Mucosa of gallbladder (tissue), 1 donor: ENCODE measurements at regions not wholly inside any gene's neighbourhood (a gene's known extent, or its start where the extent isn't known, plus 50 kb on each side); places are given as distances from the start of the nearest gene placed in this dataset.

Experiments used
- DNase-seq: peaks from one replicate; pipeline ENCODE4 v3.0.0-alpha.2; 2020; ENCODE audit warnings: low spot score
- donor health status: DM: no; HTN: no; CAD: no.

- no peak for DNase-seq
Observed at GRCh38 chr5:61263561-61264272, 68.3 kb upstream of the ZSWIM6 start.

GRCh38 chr5:61264273-61264661 is 67.8 kb upstream of the ZSWIM6 start:
- DNase-seq, result no peak

GRCh38 chr5:61267116-61267515 is 64.9 kb upstream of the ZSWIM6 start:
- no peak for DNase-seq

DNA sequence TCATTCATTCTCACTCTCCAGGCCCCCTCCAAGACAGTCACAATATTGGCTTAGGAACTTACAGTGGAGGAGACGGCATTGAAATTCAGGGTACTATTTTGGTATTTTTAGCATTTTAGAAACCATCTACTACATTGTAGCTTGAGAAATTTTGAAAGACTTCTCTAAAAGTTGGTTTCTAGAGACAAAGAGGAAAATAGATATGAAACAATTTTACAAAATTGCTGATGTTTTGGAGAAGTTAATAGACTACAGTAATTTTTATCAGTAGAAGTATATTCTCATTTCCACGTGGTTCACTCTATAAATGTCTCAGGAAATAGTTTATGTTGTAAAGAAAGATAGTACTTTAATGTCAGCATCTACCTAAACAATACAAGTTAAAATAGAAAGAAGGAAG is 63.2 kb upstream of the ZSWIM6 start:
- no peak for DNase-seq

DNA sequence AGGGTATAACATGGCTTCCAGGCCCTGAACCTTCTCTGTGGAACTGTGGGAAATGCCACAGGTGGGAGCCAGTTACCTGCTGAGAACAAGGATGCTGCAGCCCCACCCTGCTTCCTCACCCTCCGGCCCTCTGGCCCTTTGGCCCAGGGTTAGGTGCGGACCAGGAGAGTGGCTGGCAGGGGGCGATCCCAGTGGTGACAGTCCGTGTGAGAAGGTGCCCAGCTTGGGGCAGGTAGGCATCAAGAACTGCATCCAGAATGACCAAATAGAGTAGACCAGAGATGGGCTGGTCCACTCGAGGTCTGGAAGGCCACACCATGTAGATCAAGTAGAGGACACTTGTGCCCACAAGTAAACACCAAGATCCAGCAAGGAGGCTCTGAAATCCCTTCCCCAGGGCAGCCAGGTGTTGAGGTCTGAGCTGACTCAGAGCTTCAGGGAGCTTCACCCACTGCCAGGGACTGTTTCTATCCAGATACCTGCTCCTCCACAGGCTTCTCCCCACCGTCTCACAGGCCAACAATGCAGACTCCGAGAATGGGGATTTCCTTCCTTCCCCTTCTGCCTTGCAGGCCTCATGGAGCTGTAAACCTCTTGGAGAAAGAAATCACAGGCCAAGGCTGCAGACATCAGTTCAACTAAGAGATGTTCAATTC is 61.4 kb upstream of the ZSWIM6 start:
- DNase-seq, result no peak

GRCh38 chr5:61272688-61273087 is 59.4 kb upstream of the ZSWIM6 start:
- DNase-seq, result no peak

DNA sequence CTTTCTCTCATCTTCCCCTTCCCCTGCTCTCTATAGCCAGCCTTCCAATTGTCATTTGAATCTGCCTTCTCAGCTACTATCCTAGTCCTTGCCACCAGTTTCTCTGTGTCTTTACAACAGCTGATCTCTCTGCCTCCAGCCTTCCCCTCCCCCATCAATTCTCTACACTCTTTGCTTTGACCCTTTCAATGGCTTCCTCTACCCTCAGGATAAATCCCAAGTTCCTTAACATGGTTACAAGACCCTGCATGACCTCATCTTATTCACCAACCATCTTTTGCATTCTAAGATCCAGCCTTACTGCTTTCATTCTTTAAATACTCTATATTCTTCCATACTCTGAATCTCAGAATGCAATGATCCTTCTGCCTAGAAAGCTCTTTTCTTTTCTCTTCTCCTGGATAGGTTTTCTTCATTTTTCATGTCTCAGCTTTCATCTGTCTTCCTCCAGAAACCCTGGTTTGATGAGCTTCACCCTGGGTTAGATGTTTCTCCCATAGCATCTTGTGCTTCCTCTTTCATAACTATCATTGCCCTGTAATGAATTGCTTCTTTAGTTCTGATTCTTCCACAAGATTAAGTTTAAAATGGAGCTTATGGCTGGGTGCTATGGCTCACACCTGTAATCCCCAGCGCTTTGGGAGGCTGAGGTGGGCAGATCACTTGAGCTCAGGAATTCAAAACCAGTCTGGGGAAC is 58.6 kb upstream of the ZSWIM6 start:
- DNase-seq, result no peak

GRCh38 chr5:61274511-61274911 is 57.5 kb upstream of the ZSWIM6 start:
- DNase-seq, result no peak

GRCh38 chr5:61275841-61276240 is 56.2 kb upstream of the ZSWIM6 start:
- peak; percentile 45 for DNase-seq

DNA sequence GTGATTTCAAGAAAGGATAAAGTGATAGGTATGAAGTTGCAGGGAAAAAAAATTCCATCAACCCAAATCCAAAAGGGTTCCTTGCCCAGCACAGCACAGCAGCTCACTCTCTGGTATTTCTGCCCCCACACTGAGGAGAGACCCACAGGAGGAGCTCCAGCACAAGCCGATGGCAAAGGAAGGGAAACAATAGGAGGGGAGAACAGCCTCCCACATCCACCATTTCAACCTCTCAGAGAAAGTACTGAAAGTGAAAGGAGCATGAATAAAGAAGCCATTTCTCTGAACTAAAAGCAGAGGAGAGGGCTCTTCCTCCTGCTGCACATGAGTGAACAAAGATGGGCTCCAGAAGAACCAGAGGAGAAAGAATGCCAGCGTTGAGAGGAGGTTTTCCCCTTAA is 54.9 kb upstream of the ZSWIM6 start:
- DNase-seq, result no peak

GRCh38 chr5:61277781-61278180 is 54.3 kb upstream of the ZSWIM6 start:
- no peak for DNase-seq

DNA sequence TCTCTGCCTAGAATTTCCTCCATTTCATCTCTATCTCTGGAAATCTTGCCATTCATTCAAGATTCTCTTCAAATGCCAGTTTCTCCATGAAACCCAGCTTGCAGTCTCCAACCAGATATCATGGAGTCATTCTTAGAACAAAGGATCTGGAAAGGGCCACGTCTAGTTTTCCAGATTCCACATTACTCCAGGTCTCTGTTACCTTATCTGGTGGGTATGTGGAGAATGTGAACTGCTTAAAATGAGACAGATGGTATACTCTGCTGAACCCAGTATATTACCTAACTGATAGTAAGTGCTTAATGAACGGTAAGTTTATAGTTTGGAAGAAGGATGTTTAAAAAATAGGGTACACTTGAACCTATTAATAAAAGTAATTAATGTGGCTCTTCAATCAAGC is 52.3 kb upstream of the ZSWIM6 start:
- DNase-seq, result no peak

- peak; percentile 54 for DNase-seq
Observed at GRCh38 chr5:61280205-61280604, 51.9 kb upstream of the ZSWIM6 start.

- peak; percentile 39 for DNase-seq
Observed at GRCh38 chr5:61280761-61281427, 51.2 kb upstream of the ZSWIM6 start.

DNA sequence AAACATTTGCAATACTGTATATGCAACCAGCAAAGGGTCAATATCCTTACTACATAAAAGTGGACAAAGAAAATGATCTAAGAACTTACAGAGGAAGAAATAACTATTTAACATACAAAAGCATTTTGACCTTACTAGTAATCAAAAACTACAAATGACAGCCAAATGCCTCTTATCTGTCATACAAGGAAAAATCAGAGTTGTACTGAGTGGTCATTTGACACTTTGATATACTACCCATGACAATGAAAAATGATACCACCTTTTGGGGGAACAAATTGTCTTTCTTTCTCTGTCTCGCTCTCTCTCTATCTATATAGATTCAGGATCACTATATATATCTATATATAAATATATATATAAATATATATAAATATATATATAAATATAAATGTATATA is 50.4 kb upstream of the ZSWIM6 start:
- no peak for DNase-seq
